Osteocyte (in vitro differentiated cells): ENCODE measurements at regions not wholly inside any gene's neighbourhood (a gene's known extent, or its start where the extent isn't known, plus 50 kb on each side); places are given as distances from the start of the nearest gene placed in this dataset.

Experiments used
- DNase-seq: peaks from one replicate; pipeline ENCODE4 v3.0.0; 2021; ENCODE audit warnings: mixed read lengths; ENCODE audit not compliant: unreplicated experiment; ENCODE audit errors: extremely low spot score
- H3K27ac Mint-ChIP-seq: one replicate; pipeline ENCODE4 v1.8.0; 2021; ENCODE audit warnings: mild to moderate bottlenecking, mixed read lengths; ENCODE audit not compliant: unreplicated experiment
- H3K27me3 Mint-ChIP-seq: one replicate; pipeline ENCODE4 v1.8.0; 2021; ENCODE audit warnings: mixed read lengths; ENCODE audit not compliant: unreplicated experiment
- H3K36me3 Mint-ChIP-seq: one replicate; pipeline ENCODE4 v1.8.0; 2021; ENCODE audit warnings: mixed read lengths; ENCODE audit not compliant: unreplicated experiment
- H3K4me1 Mint-ChIP-seq: one replicate; pipeline ENCODE4 v1.8.0; 2021; ENCODE audit warnings: mixed read lengths; ENCODE audit not compliant: unreplicated experiment
- H3K4me3 Mint-ChIP-seq: one replicate; pipeline ENCODE4 v1.8.0; 2021; ENCODE audit warnings: mild to moderate bottlenecking, moderate library complexity, mixed read lengths; ENCODE audit not compliant: unreplicated experiment
- H3K9me3 Mint-ChIP-seq: one replicate; pipeline ENCODE4 v1.8.0; 2021; ENCODE audit warnings: mixed read lengths; ENCODE audit not compliant: unreplicated experiment
- CTCF ChIP-seq: fragments of 200-600 bp; sonication (generic); IDR thresholded peaks from 2 replicates; pipeline ENCODE4 v1.5.0; 2021; ENCODE audit warnings: antibody characterized with exemption, mild to moderate bottlenecking, moderate library complexity

GRCh38 chr4:111630705-111631104, 514.5 kb upstream of the FAM241A start:
- Mint-ChIP-seq H3K27me3 (peaks cover 12% of the 10 kb centered on the region), H3K4me1 (no peaks in the 10 kb centered on the region), H3K27ac (no peak overlapping the region), H3K36me3 (no peaks in the 10 kb centered on the region), H3K4me3 (no peak overlapping the region), H3K9me3 (no peaks in the 10 kb centered on the region)
- no peak for DNase-seq
- TF ChIP-seq CTCF = peak; percentile 58

GRCh38 chr4:111631215-111631999, 513.8 kb upstream of the FAM241A start:
- H3K27me3 Mint-ChIP-seq = peaks cover 12% of the 10 kb centered on the region
- peak; percentile 52 for TF ChIP-seq CTCF
- H3K4me3 Mint-ChIP-seq = no peak overlapping the region
- no peaks in the 10 kb centered on the region for H3K9me3 Mint-ChIP-seq
- DNase-seq = no peak
- no peak overlapping the region for H3K27ac Mint-ChIP-seq
- no peaks in the 10 kb centered on the region for H3K4me1 Mint-ChIP-seq
- H3K36me3 Mint-ChIP-seq = no peaks in the 10 kb centered on the region

- no peak overlapping the region for H3K4me3 Mint-ChIP-seq
These were observed 512.6 kb upstream of the FAM241A start for GRCh38 chr4:111632641-111633151.

GRCh38 chr4:111633663-111634266, 511.5 kb upstream of the FAM241A start:
- Mint-ChIP-seq H3K27me3 (peaks cover 24% of the 10 kb centered on the region), H3K9me3 (no peaks in the 10 kb centered on the region)
- no peak for TF ChIP-seq CTCF

More at GRCh38 chr4:111632641-111633151, 512.6 kb upstream of the FAM241A start:
- TF ChIP-seq CTCF = no peak
- Mint-ChIP-seq H3K4me1 (no peaks in the 10 kb centered on the region), H3K9me3 (no peaks in the 10 kb centered on the region), H3K27ac (no peak overlapping the region), H3K36me3 (no peaks in the 10 kb centered on the region), H3K27me3 (peaks cover 18% of the 10 kb centered on the region)
- no peak for DNase-seq

DNA sequence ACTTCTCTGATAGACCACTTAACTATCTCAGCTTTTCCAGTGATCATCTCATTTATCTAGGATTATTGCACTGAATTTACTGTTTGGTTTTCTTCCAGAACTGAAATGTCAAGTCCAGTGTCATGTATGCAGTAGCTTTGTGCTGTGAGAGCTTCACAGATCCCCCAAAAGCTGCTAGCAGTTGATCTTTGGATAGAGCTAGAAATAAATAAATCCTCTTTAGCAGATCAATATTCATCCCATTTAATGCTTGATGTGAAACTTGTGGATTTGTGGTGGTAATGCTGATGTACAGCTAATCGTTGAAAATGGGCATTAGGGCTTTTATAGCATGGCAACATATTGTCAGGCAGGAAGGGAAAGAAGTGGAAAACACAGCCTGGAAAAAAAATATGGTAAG, 509.6 kb upstream of the FAM241A start:
- Mint-ChIP-seq H3K9me3 (no peaks in the 10 kb centered on the region), H3K27ac (no peak overlapping the region), H3K27me3 (peaks cover 28% of the 10 kb centered on the region), H3K4me1 (no peaks in the 10 kb centered on the region), H3K4me3 (no peak overlapping the region), H3K36me3 (no peaks in the 10 kb centered on the region)
- TF ChIP-seq CTCF = no peak
- no peak for DNase-seq

More at GRCh38 chr4:111633663-111634266, 511.5 kb upstream of the FAM241A start:
- Mint-ChIP-seq H3K27ac (no peak overlapping the region), H3K36me3 (no peaks in the 10 kb centered on the region), H3K4me3 (no peak overlapping the region), H3K4me1 (no peaks in the 10 kb centered on the region)
- DNase-seq = no peak
